ENCODE measurements at regions not wholly inside any gene's neighbourhood (a gene's known extent, or its start where the extent isn't known, plus 50 kb on each side); places are given as distances from the start of the nearest gene placed in this dataset.
"Not testable (repeated sequence)": the region's sequence is repeated elsewhere in the genome, so short reads cannot be mapped to it uniquely, and the experiment has no call there.

GRCh38 chrX:111041018-111041462 lies 55.0 kb upstream of the PAK3 start:
- TF ChIP-seq MYC (IDR thresholded peaks at IDR 0.05; ENCODE audit: low read depth, low read length) (no peak), CTCF (IDR thresholded peaks at IDR 0.05; ENCODE audit: low read depth, low read length) (no peak), POLR2A (IDR thresholded peaks at IDR 0.05; ENCODE audit: extremely low read depth, insufficient read length) (no peak), MAX (IDR thresholded peaks at IDR 0.05; ENCODE audit: low read depth, low read length) (no peak)
- DNase-seq (ENCODE audit: low read depth), result peak; percentile 80
- H3K4me3 ChIP-seq (ENCODE audit: low read depth, low read length), result no peak overlapping the region

GRCh38 chrX:111040377-111041017 lies 55.5 kb upstream of the PAK3 start:
- DNase-seq (ENCODE audit: low read depth), result no peak
- TF ChIP-seq MAX (IDR thresholded peaks at IDR 0.05; ENCODE audit: low read depth, low read length) (no peak), POLR2A (IDR thresholded peaks at IDR 0.05; ENCODE audit: extremely low read depth, insufficient read length) (no peak), CTCF (IDR thresholded peaks at IDR 0.05; ENCODE audit: low read depth, low read length) (no peak), MYC (IDR thresholded peaks at IDR 0.05; ENCODE audit: low read depth, low read length) (no peak)
- no peak overlapping the region for H3K4me3 ChIP-seq (ENCODE audit: low read depth, low read length)

DNA sequence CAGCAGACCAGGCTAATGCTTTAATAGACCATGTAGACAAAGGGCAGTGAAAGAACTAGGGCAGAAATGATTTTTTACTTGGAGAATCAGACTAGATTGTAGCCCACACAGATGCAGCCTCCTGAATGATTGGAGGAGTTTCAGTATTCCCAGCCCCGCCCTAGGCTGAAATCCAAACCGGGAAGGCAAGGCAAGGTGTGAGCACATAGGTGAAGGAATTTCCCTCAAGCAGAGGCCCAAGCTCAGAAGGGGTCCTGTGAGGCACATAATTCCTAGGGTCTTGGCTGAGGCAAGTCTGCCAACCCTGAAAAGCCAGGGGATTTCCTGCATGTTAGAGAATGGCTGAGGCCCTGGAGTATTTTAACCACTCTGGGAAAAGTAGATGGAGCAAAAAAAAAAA lies 56.4 kb upstream of the PAK3 start:
- no peak overlapping the region for H3K4me3 ChIP-seq (ENCODE audit: low read depth, low read length)
- TF ChIP-seq MAX (IDR thresholded peaks at IDR 0.05; ENCODE audit: low read depth, low read length) (no peak), POLR2A (IDR thresholded peaks at IDR 0.05; ENCODE audit: extremely low read depth, insufficient read length) (no peak), MYC (IDR thresholded peaks at IDR 0.05; ENCODE audit: low read depth, low read length) (no peak), CTCF (IDR thresholded peaks at IDR 0.05; ENCODE audit: low read depth, low read length) (no peak)
- no peak for DNase-seq (ENCODE audit: low read depth)

GRCh38 chrX:111035991-111036390 lies 60.0 kb upstream of the PAK3 start:
- H3K4me3 ChIP-seq (ENCODE audit: low read depth, low read length), result no peak overlapping the region
- no peak for DNase-seq (ENCODE audit: low read depth)
- no peak for TF ChIP-seq CTCF (IDR thresholded peaks at IDR 0.05; ENCODE audit: low read depth, low read length)
- TF ChIP-seq POLR2A (IDR thresholded peaks at IDR 0.05; ENCODE audit: extremely low read depth, insufficient read length), result no peak
- TF ChIP-seq MAX (IDR thresholded peaks at IDR 0.05; ENCODE audit: low read depth, low read length), result no peak
- TF ChIP-seq MYC (IDR thresholded peaks at IDR 0.05; ENCODE audit: low read depth, low read length), result no peak

- no peak overlapping the region for H3K4me3 ChIP-seq (ENCODE audit: low read depth, low read length)
- DNase-seq (ENCODE audit: low read depth), result no peak
- TF ChIP-seq MAX (IDR thresholded peaks at IDR 0.05; ENCODE audit: low read depth, low read length) (no peak), MYC (IDR thresholded peaks at IDR 0.05; ENCODE audit: low read depth, low read length) (no peak)
Measured at GRCh38 chrX:111035256-111035655, 60.7 kb upstream of the PAK3 start.

GRCh38 chrX:111022998-111023397 lies 73.0 kb upstream of the PAK3 start:
- H3K4me3 ChIP-seq (ENCODE audit: low read depth, low read length); DNase-seq (ENCODE audit: low read depth): not testable (repeated sequence)

DNA sequence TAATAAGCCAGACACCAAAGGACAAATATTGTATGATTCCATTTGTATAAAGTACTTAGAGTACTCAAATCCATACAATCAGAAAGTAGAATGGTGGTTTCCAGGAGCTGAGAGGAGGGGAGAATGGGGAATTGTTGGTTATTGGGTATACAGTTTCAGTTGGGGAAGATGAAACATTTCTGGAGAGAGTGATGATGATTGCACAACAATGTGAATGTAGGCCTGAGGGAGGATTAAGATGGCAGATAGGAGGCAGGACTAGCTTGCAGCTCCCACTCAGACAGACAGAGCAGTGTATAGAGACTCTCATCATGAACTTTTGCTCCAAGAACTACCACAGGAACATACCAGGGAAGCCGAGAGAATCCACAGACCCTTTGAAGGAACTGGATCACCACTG lies 75.7 kb upstream of the PAK3 start:
- TF ChIP-seq MAX (IDR thresholded peaks at IDR 0.05; ENCODE audit: low read depth, low read length) (no peak), MYC (IDR thresholded peaks at IDR 0.05; ENCODE audit: low read depth, low read length) (no peak), POLR2A (IDR thresholded peaks at IDR 0.05; ENCODE audit: extremely low read depth, insufficient read length) (no peak), CTCF (IDR thresholded peaks at IDR 0.05; ENCODE audit: low read depth, low read length) (no peak)
- peak; percentile 5 for DNase-seq (ENCODE audit: low read depth)
- H3K4me3 ChIP-seq (ENCODE audit: low read depth, low read length), result no peak overlapping the region

All from NB4 (cell line).